ENCODE measurements at regions not wholly inside any gene's neighbourhood (a gene's known extent, or its start where the extent isn't known, plus 50 kb on each side); places are given as distances from the start of the nearest gene placed in this dataset.

DNA sequence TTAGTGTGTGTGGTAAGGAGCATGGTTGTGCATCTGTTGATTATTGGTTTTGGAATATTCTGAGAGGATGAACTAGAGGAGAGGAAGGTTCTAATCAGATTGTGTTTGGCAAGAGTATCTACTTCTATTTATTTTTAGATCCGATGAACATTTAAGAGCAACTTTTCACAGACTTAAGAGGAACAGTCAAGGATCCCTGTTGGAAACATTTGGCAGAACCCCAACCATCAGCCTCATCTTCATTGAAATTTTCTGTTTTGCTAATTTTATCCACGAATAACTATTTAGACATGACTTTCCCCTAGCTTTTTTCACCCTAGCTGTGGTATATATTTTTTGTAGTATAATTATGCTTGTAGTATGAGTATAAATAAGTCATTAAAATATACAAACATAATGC lies 868.5 kb downstream of the MAT2B start:
- no peak overlapping the region for H3K4me3 ChIP-seq (ENCODE audit: control insufficient read depth, low read depth, low read length)
- TF ChIP-seq, protein P1, sequence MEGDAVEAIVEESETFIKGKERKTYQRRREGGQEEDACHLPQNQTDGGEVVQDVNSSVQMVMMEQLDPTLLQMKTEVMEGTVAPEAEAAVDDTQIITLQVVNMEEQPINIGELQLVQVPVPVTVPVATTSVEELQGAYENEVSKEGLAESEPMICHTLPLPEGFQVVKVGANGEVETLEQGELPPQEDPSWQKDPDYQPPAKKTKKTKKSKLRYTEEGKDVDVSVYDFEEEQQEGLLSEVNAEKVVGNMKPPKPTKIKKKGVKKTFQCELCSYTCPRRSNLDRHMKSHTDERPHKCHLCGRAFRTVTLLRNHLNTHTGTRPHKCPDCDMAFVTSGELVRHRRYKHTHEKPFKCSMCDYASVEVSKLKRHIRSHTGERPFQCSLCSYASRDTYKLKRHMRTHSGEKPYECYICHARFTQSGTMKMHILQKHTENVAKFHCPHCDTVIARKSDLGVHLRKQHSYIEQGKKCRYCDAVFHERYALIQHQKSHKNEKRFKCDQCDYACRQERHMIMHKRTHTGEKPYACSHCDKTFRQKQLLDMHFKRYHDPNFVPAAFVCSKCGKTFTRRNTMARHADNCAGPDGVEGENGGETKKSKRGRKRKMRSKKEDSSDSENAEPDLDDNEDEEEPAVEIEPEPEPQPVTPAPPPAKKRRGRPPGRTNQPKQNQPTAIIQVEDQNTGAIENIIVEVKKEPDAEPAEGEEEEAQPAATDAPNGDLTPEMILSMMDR (conservative IDR thresholded peaks at IDR 0.05; ENCODE audit: control insufficient read depth, insufficient read depth, low read depth, low read length), result no peak

GRCh38 chr5:164375051-164375450 lies 869.6 kb downstream of the MAT2B start:
- TF ChIP-seq, protein P1 (conservative IDR thresholded peaks at IDR 0.05; ENCODE audit: control insufficient read depth, insufficient read depth, low read depth, low read length), result no peak
- no peak overlapping the region for H3K4me3 ChIP-seq (ENCODE audit: control insufficient read depth, low read depth, low read length)
- DNase-seq (ENCODE audit: low read depth), result peak; percentile 10

More for the DNA sequence above, 868.5 kb downstream of the MAT2B start:
- no peak for DNase-seq (ENCODE audit: low read depth)

DNA sequence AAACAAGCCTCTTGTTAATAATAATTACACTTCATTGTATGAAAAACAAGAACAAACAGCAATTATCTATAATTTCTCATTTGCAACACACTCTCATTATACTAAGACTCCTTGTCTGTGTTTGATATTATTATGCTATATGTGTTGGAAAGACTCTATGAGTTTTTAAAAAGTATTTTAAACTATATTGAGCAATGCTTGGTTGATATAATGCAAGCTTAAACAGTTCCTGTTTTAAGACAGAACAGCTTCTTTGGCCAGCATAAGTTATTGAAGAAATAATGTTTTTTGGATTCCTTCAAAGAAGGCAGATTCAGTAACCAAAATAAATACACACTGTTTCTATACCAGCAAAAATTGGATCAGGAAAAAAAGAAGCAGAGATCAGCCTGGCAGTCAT lies 871.4 kb downstream of the MAT2B start:
- H3K4me3 ChIP-seq (ENCODE audit: control insufficient read depth, low read depth, low read length), result no peak overlapping the region
- no peak for DNase-seq (ENCODE audit: low read depth)
- TF ChIP-seq, protein P1 (conservative IDR thresholded peaks at IDR 0.05; ENCODE audit: control insufficient read depth, insufficient read depth, low read depth, low read length), result no peak

GRCh38 chr5:164377746-164378145 lies 872.3 kb downstream of the MAT2B start:
- TF ChIP-seq, protein P1 (conservative IDR thresholded peaks at IDR 0.05; ENCODE audit: control insufficient read depth, insufficient read depth, low read depth, low read length), result no peak

GRCh38 chr5:164383662-164384061 lies 878.2 kb downstream of the MAT2B start:
- no peak overlapping the region for H3K4me3 ChIP-seq (ENCODE audit: control insufficient read depth, low read depth, low read length)
- no peak for DNase-seq (ENCODE audit: low read depth)
- TF ChIP-seq, protein P1 (conservative IDR thresholded peaks at IDR 0.05; ENCODE audit: control insufficient read depth, insufficient read depth, low read depth, low read length), result no peak

More at GRCh38 chr5:164377746-164378145, 872.3 kb downstream of the MAT2B start:
- H3K4me3 ChIP-seq (ENCODE audit: control insufficient read depth, low read depth, low read length), result no peak overlapping the region
- peak; percentile 4 for DNase-seq (ENCODE audit: low read depth)

GRCh38 chr5:164392531-164392930 lies 887.1 kb downstream of the MAT2B start:
- no peak overlapping the region for H3K4me3 ChIP-seq (ENCODE audit: control insufficient read depth, low read depth, low read length)

More at GRCh38 chr5:164392531-164392930, 887.1 kb downstream of the MAT2B start:
- TF ChIP-seq, protein P1 (conservative IDR thresholded peaks at IDR 0.05; ENCODE audit: control insufficient read depth, insufficient read depth, low read depth, low read length), result no peak
- no peak for DNase-seq (ENCODE audit: low read depth)
